ENCODE measurements at regions not wholly inside any gene's neighbourhood (a gene's known extent, or its start where the extent isn't known, plus 50 kb on each side); places are given as distances from the start of the nearest gene placed in this dataset.
A peak's percentile ranks its signal among the peaks of the same experiment; 100 is the strongest.
"Not testable (repeated sequence)": the region's sequence is repeated elsewhere in the genome, so short reads cannot be mapped to it uniquely, and the experiment has no call there.

DNA sequence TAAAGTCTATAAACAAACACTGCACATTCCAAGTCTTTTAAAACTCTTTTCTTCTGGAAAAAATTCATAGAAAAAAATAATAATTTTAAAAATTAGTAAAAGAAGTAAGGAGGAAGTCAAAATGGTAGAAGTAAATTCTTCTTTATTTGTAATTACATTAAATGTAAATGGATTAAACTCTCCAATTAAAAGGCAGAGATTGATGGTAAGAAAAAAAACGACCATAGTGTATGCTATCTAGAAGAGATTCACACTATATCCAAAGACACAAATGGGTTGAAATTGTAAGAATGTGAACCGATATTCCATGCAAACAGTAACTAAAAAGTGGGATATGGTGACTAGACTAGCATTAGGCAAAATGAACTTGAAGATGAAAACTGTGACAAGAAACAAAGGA, 1196.1 kb upstream of the CDH2 start:
- DNase-seq (ENCODE audit: low spot score) = no peak

DNA sequence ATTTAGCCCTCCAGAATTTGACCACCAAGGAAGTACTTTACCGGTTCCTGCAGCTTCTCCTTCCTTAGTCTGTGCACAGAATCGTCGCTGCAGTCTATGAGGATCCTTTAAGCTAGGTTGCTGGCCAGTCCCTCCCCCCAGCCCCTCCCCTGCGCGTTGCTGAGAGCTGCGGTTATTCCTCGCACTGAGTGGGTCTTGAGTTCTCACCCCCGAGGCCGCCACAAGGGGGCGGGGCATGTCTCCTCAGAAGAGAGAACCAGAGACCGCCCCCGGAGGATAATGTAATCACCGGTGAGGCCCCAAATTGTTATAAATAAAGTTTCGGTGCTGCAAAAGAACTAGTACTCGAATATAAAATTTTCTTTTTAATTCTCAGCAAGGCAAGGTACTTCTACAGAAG, 1184.9 kb upstream of the CDH2 start:
- DNase-seq (ENCODE audit: low spot score) = no peak

DNA sequence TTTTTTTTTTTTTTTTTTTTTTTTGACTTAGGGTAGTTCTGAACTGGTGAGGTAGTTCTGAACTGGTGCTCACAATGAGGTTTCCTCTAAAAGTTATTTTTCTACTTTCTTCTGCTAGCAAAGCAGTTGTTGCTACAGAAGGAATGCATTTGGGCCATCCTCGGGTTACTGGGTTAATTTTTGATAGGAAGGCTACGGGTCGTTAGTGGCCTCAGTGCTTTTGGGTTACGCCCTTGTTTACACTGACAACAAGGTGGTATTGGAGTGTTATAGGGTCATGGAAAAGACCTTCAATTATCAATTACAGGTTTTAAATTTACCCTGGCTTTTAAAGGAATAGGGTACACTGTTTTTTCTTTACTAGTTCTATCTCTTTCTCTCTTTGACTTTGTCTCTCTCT, 1183.7 kb upstream of the CDH2 start:
- not testable (repeated sequence) for DNase-seq (ENCODE audit: low spot score)

DNA sequence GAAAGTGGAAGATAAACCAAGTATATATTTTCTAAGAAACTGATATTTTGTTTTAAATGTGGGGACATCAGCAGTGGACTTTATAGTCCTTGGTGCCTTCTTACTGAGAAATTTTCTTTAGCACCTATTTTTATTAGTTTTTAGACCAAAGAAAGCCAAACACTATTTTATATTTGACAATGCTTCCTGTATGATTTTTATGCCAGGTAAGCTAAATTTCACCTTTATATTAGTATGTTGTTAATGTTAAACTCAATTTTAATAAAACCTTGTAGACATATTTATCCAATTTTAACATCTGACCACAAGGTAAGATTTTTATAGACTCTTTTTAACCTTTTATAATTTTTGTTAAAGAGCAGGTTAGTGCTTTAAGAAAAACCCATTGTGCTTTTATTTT, 1182.3 kb upstream of the CDH2 start:
- not testable (repeated sequence) for DNase-seq (ENCODE audit: low spot score)

DNA sequence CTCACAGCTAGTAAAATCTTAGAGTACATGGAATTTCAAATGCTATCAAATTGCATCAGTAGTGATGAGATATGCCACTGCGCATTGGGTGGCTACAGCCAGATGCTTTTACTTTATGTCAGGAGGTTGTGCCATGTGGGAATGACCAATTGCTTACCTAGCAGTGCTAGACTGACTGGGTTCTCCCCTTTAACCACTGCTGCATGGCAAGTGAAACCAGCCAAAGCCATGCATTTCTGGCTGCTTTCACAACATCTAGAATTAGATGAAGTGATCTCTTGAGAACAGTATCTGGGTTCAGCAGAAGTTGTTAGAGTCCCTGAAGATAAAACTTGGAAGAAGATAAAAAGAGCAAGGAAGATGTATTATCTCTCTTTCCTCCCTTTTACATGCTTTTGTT, 1174.2 kb upstream of the CDH2 start:
- DNase-seq (ENCODE audit: low spot score) = no peak

DNA sequence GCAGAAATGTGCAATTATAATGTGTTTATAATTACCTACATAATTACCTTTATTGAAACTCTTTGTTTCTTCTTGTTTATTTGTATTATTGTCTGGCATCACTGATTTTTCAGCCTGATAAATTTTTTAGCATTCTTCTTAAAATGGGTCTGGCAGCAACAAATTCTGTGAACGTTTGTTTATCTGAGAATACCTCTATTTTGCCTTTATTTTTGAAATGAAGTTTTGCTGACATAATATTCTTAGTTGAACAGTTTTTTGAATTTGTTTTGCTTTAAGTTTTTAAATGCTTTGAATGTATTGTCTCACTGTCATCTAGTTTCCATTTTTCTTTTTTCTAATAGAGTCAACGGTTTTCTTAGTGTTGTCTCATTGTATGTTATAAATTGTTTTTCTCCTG, 1152.0 kb upstream of the CDH2 start:
- DNase-seq (ENCODE audit: low spot score) = no peak

DNA sequence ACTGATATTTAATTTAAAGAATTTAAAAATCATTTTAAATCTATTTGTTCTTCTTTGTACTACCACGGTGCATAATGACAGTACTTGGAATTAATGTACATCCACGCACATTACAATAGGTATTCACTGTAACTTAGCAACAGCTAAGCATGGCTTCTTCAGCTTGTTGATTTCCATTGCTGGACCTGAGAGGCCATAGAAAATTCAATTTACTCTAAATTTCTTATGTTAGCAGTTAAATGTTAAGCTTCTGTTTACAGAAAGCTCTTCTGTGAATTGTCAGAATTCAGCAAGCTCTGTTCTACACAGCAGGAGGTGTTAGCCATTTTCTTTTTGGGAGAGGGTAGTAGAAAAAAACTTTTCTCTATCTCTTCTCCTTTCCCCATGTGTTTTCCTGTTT, 1149.3 kb upstream of the CDH2 start:
- DNase-seq (ENCODE audit: low spot score) = no peak

DNA sequence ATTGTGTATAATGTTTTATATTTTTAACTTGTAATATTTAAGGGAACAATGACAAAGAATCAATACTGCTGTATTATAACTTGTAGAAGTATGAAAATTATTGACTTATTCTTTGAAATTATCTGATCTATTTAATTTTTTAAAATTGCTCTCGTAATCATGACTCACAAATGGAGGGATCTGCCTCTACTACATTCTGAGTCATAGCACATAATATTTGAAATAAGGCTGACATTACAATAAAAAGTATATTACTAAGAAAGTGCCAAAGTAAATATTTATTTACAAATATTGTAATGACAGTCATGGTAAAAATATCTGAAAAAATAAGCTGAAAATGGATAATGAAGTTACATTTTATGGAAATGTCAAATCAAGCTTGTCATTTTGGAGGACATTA, 1144.6 kb upstream of the CDH2 start:
- no peak for DNase-seq (ENCODE audit: low spot score)

DNA sequence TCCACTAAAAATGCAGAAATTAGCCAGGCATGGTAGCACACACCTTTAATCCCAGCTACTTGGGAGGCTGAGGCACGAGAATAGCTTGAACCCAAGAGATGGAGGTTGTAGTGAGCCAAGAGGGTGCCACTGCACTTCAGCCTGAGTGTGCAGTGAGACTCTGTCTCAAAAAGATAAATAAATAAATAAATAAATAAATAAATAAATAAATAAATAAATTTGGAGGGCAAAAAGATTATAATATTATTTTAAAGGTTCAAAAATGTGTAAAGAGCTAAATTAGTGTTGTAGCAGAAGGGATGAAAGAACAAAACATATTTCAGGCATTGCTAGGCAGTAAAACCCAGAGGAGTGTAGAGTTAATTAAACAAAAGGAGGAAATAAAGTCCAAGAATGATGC, 1136.4 kb upstream of the CDH2 start:
- DNase-seq (ENCODE audit: low spot score) = no peak

DNA sequence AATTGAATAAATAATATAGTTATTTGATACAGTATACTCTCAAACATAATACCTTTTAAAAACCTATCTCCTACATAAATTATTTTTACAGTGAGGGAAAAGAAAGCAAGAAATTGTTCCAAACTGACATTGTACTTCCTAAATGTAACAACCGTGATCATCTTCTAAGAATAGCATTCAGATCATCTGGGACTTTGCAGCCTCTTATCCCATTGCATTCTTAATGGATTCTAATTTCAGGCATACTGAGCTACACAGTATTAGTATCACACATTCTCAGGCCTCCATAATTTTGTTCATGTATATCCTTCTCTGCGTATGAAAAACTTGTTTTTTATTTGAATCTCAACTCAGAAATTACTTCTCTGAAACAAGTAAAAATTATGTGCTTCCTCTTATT, 1134.7 kb upstream of the CDH2 start:
- DNase-seq (ENCODE audit: low spot score) = no peak

DNA sequence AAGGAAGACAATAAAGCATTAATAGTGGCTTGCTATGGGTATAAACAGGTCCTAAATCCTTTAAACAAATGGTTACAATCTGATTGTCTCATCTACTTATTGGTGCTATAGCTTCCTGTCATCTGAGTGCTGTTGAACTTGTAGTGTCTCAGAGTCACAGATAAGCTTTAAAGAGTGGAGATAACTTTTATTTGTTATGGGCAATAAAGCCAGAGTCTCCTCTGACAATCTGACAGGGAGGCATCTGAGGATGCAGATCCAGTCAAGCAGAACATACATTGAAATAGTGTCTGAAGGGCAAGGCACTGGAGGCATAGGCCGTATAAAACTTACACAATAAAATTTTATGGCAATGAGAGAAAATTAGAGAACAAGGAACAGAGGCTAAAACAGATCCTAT, 1132.4 kb upstream of the CDH2 start:
- no peak for DNase-seq (ENCODE audit: low spot score)

DNA sequence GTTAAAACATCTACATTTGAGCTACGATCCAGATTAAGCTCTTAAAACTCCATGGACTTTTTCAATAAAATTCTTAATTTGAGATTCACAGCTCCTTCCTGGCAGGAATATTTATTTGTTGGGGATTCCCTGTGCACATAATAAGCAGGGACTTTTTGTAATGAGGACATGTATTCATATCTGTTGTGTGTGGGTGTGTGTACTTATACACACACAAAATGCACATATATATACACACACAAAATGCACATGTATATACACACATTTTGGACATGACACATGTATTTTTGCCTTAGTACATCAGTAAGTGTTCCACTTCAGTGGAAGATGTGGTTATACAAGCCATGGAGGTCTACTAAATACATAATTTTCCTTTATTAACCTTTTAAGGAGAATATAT, 1131.1 kb upstream of the CDH2 start:
- DNase-seq (ENCODE audit: low spot score) = no peak

DNA sequence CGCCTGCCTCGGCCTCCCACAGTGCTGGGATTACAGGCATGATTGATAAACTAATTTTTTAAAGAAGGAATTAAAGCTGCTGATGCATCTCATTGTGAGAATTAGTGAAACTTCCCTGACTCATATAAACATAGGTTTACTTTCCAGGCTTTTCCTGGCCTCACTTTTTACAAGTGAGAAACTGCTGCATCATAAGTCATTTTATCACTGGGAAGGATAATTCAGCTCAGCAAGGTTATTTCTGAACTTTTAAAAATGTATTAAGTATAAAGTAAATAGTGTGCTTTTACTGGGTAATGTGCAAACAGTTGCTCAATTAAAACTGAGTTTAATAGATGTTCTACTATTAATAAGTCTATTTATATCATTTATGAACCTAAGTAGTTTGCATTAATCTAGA, 1130.3 kb upstream of the CDH2 start:
- no peak for DNase-seq (ENCODE audit: low spot score)

DNA sequence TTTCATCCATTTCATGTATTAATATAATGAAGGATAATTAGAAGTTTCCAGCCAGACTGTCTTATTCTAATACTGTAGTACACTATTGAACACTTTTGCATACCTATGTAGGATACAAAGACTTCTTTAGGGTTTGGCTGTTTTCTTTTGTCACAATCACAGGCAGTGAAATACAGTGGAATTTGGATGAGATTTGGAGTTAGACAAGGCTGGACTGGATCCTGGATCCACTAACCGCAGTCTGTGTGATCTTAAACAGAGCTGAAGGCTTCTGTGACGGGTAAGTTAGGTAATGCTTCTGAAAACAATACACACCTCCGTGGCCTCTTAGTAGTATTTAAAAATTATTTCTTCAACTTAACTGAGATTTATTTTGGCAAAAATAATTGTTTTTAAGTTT, 1128.6 kb upstream of the CDH2 start:
- no peak for DNase-seq (ENCODE audit: low spot score)

DNA sequence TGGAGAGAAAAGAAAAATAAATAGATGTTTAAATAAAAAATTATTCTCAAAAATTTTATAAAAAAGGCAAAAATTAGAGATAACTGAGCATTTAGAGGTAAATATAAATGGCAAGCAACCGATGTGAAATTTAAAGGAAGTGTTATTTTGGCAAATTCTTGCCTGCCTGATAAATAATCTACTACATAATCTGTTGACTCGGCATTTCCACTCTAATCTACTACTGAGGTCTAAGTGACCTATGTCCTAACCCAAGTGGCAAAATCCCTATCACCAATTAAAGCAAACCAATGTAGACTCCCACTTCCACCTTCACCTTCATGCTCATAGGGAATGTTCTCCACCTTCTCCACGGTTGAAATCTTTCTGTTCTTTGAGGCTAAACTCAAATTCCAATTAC, 1124.1 kb upstream of the CDH2 start:
- no peak for DNase-seq (ENCODE audit: low spot score)

DNA sequence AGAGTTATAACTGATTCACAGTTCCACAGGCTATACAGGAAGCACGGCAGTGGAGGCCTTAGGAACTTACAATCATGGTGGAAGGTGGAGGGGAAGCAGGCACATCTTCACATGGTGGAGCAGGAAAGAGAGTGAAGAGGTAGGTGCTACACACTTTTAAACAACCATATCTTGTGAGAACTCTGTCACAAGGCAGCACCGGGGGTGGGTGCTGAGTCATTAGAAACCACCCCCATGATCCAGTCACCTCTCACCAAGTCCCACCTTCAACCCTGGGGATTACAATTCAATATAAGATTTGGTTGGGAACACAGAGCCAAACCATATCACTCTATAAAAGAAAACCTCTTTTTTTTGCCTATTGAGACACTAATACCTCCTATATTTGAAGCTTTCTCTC, 1108.5 kb upstream of the CDH2 start:
- no peak for DNase-seq (ENCODE audit: low spot score)

DNA sequence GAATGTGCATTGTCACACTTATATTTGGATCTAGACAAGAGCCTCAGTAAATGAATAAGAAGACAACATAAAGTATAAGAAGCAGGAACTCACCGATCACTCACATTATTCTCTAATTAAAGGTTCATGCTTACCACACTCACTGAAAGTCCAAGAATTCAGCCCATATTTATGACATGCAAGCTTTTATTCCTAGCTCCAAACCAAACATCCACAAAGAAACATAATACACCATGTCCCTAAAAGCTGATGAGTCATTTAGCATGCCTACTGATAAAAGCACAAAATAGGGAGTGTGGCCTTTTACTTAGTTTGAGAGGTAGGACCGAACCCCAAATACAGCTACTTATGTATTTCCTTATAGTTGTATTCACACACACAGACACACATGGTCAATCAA, 1094.6 kb upstream of the CDH2 start:
- DNase-seq (ENCODE audit: low spot score) = no peak

DNA sequence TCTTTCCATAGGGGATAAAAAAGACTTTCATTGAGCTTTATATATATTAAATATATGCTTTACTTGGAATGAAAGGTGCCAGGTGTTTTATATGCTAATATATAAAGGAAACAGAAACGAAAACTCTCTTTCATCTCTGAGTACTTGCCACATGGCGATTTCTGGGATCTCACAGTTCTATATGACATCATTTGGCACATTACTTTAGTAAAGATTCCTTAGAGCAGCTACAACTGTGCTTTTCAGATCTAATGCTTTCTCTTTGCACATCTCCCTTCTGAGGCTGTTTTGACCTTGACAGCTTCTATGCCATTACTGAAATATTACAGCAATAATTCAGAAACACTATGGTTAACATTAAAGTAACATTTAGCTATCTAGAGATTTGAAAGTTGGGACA, 1082.9 kb upstream of the CDH2 start:
- no peak for DNase-seq (ENCODE audit: low spot score)

DNA sequence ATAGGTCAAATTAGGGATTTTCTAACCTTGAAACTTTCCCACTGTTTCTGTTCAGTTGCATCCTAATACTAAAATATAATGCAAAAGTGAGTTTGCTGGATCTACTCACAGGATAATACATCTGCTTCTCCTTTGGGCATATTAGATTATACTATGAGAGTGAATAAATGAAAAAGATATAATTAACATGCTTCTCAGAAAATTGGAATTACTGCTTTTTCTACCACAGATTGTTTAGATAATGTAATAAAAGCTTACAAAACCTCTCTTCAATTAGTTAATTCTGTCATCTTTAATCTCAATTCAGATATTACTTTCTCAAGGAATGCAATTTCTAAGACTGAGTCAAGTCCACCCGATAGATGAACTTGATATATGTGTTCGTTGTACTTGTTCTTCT, 1077.2 kb upstream of the CDH2 start:
- DNase-seq (ENCODE audit: low spot score) = no peak

DNA sequence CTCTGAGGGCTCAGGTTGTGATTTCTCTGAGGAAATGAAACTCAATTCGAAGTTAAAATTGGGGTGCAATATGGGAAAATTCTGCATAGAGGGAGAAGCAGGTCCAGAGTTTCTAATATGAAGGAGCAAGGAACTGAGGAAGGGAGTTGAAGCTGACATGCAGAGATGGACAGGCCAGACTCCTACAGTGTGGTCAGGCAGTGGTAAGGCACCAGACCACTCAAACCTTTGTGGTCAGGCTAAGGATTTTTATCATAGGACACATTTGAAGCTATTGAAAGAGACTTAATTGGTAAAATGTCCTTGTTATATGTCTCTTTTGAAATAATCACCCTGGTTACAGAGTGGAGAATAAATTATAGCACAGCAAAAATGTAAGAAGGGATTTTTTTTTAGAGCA, 1074.8 kb upstream of the CDH2 start:
- DNase-seq (ENCODE audit: low spot score) = no peak

DNA sequence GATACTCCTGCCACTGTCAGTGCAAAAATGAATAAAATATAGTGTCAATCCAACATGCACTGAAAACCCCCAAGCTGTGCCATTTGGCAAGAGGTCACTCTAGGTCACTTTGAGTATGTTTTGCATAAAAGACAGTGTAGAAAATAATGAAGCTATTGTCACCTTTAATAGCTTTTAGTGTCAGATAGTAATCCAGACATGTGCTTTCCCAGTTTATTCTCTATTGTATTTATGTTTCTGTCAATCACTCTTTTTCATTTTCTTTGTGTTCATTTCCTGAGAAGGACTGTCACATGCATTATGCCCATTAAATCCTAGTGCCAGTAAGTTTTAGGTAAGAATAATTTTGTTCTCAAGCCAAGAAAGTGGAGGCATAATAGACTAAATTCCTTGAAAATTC, 1073.9 kb upstream of the CDH2 start:
- DNase-seq (ENCODE audit: low spot score) = no peak

DNA sequence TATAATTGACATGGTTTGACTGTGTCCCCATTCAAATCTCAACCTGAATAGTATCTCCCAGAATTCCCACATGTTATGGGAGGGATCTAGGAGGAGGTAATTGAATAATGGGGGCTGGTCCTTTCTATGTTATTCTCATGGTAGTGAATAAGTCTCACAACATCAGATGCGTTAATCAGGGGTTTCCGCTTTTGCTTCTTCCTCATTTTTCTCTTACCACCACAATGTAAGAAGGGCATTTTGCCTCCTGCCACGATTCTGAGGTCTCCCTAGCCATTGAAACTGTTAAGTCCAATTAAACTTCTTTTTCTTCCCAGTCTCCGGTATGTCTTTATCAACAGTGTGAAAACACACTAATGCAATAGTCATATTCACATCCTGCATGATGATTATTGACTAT, 1073.3 kb upstream of the CDH2 start:
- no peak for DNase-seq (ENCODE audit: low spot score)

DNA sequence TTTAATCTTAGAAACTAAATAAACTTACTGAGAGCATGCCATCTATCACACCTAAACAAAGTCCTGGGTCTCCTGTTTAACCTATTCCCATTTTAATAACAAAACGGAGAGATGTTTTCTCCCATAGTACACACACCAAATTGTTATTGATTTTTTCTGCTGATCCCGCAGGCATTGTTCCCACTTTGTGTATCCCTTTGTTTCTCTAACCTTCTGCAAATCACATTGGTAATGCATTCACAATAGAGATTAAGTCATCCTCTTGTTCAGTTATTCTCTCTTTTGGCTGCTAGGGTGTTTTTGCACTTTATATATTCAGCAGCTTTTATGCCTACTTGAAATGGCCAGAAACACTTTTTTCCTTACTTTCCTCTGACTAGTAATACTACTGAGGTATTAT, 1071.9 kb upstream of the CDH2 start:
- peak; percentile 42 for DNase-seq (ENCODE audit: low spot score)

DNA sequence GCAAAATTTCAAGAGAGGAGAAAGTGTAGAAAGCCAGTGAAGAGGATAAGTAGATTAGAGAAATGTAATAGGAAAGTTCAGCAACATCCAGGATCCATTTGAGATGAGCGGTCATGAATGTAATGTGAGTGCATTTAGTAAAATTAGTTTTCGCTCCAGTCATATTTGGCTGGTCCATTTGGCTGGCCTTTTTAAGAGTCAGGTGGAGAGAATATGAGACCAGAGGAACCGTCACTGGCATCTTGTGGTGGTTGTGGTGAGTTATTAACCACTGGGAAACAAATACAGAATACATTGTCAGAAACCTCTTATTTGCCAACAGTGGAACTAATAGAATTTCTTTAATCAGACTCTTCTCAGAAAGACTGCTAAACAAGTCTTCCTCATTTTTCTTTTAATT, 1064.3 kb upstream of the CDH2 start:
- DNase-seq (ENCODE audit: low spot score) = no peak

DNA sequence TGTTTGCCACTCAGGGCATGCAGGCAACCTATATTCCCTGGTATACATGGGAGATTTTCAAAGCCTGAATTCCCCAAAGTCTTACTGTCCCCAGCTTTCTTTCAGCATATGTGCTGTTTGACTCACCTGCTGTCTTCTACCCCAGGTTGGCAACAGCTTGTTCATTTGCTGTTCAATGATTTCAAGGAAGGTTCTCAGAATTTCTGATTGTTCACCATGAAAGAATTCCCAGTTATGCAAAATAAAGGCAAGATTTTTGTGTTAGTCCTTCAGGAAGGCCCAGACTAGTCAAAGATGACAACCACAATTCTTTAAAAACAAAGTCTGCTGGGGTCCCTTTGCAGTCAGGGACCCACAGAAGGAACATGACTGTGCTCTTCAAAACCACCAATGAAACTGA, 1057.8 kb upstream of the CDH2 start:
- no peak for DNase-seq (ENCODE audit: low spot score)

DNA sequence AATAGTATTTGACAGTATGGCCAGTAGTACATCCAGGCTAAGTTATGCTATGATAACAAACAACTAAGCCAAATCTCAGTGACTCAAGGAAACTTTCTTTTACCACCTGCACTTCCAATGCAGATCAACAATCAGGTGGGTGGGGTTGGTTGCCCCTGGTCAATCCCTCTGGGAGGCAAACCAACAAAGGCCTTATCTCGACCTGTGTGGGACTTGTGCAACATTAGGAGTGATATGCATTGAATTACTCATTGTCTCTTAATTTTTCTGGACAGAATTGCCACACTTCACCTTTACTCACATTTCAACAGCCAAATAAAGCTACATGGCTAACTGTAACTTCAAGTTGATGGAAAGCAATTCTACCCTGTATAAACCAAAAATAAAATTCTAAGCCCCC, 1049.3 kb upstream of the CDH2 start:
- no peak for DNase-seq (ENCODE audit: low spot score)
